ENCODE measurements at regions not wholly inside any gene's neighbourhood (a gene's known extent, or its start where the extent isn't known, plus 50 kb on each side); places are given as distances from the start of the nearest gene placed in this dataset.

DNA sequence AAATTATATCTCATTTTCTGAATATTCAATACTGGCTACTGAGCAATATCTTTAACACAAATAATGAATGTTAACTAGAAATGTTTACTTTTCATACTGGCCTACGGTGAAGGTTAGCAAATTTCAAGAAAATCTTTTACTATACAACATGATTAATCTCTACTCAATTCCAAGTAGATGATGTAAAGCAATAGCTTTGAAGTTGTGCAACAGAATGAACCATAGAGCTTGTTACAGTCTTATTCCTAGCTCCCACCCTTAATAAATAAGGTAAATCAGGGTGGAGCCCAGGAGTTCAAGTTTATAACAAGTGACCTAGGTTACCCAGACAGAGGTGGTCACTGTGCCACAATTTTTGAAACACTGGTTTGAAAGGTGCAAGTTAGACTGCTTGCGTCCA lies 1678.1 kb downstream of the KCNT2 start:
- H3K4me3 ChIP-seq = no peak overlapping the region
- no peaks in the 10 kb centered on the region for H3K9me3 ChIP-seq (ENCODE audit: low read depth)
- H3K9me2 ChIP-seq (replicated peaks; ENCODE audit: insufficient read depth) = no peaks in the 10 kb centered on the region
- 77% methylated on average over 2 of the region's 2 CpGs for WGBS (ENCODE audit: low lambda C conversion rate, missing lambda C conversion rate)
- H3K27me3 ChIP-seq = no peaks in the 10 kb centered on the region
- no peak overlapping the region for H2AFZ ChIP-seq
- no peaks in the 10 kb centered on the region for H3K79me2 ChIP-seq
- no peak overlapping the region for H3K4me2 ChIP-seq
- H3K27ac ChIP-seq = no peak overlapping the region
- TF ChIP-seq EZH2 (IDR thresholded peaks at IDR 0.05; ENCODE audit: borderline replicate concordance) (no peak), EZH2phosphoT487 (IDR thresholded peaks at IDR 0.05; ENCODE audit: low read depth, severe bottlenecking, unreplicated experiment) (no peak)
- TF ChIP-seq, protein P1, sequence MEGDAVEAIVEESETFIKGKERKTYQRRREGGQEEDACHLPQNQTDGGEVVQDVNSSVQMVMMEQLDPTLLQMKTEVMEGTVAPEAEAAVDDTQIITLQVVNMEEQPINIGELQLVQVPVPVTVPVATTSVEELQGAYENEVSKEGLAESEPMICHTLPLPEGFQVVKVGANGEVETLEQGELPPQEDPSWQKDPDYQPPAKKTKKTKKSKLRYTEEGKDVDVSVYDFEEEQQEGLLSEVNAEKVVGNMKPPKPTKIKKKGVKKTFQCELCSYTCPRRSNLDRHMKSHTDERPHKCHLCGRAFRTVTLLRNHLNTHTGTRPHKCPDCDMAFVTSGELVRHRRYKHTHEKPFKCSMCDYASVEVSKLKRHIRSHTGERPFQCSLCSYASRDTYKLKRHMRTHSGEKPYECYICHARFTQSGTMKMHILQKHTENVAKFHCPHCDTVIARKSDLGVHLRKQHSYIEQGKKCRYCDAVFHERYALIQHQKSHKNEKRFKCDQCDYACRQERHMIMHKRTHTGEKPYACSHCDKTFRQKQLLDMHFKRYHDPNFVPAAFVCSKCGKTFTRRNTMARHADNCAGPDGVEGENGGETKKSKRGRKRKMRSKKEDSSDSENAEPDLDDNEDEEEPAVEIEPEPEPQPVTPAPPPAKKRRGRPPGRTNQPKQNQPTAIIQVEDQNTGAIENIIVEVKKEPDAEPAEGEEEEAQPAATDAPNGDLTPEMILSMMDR (IDR thresholded peaks at IDR 0.05; ENCODE audit: poor library complexity) = no peak
- DNase-seq (ENCODE audit: low spot score) = no peak
- H3K36me3 ChIP-seq (replicated peaks; ENCODE audit: insufficient read depth, low read depth) = no peaks in the 10 kb centered on the region
- H4K20me1 ChIP-seq (ENCODE audit: insufficient read depth, poor library complexity, severe bottlenecking) = no peaks in the 10 kb centered on the region
- H3K4me1 ChIP-seq (ENCODE audit: insufficient read depth) = no peaks in the 10 kb centered on the region

DNA sequence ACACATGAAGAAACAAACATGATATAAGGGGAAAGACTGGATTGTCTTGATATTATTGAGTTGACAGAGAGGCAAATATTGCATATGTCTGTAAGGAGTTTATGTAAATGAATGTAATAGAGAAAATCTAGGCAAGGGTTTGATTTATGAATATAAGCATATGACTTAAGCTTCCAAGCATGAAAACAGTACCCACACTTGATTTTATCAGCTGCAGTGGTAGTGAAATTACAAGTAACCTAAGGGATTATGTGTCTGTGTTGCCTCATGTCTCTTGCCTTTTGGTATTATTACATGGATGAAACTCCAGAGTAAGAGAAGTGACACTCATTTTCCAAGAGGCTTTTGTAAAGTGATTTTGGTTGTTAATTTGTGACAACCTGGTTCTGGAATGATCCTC lies 1678.9 kb downstream of the KCNT2 start:
- no peaks in the 10 kb centered on the region for H3K79me2 ChIP-seq

GRCh38 chr1:194919146-194919545 lies 1689.1 kb downstream of the KCNT2 start:
- Histone ChIP-seq H3K4me1 (ENCODE audit: insufficient read depth) (no peaks in the 10 kb centered on the region), H3K79me2 (no peaks in the 10 kb centered on the region), H3K4me2 (no peak overlapping the region), H3K36me3 (replicated peaks; ENCODE audit: insufficient read depth, low read depth) (no peaks in the 10 kb centered on the region), H2AFZ (no peak overlapping the region), H3K9me2 (replicated peaks; ENCODE audit: insufficient read depth) (no peaks in the 10 kb centered on the region), H3K27me3 (no peaks in the 10 kb centered on the region), H4K20me1 (ENCODE audit: insufficient read depth, poor library complexity, severe bottlenecking) (no peaks in the 10 kb centered on the region), H3K27ac (no peak overlapping the region), H3K9me3 (ENCODE audit: low read depth) (no peaks in the 10 kb centered on the region), H3K4me3 (no peak overlapping the region)
- WGBS (ENCODE audit: low lambda C conversion rate, missing lambda C conversion rate) = 80% methylated on average over 5 of the region's 5 CpGs
- TF ChIP-seq, protein P1 (IDR thresholded peaks at IDR 0.05; ENCODE audit: poor library complexity) = no peak
- no peak for TF ChIP-seq EZH2 (IDR thresholded peaks at IDR 0.05; ENCODE audit: borderline replicate concordance)
- no peak for TF ChIP-seq EZH2phosphoT487 (IDR thresholded peaks at IDR 0.05; ENCODE audit: low read depth, severe bottlenecking, unreplicated experiment)
- DNase-seq (ENCODE audit: low spot score) = no peak

More for the DNA sequence above, 1678.9 kb downstream of the KCNT2 start:
- DNase-seq (ENCODE audit: low spot score) = no peak
- Histone ChIP-seq H3K9me2 (replicated peaks; ENCODE audit: insufficient read depth) (no peaks in the 10 kb centered on the region), H3K4me1 (ENCODE audit: insufficient read depth) (no peaks in the 10 kb centered on the region), H3K27ac (no peak overlapping the region), H3K27me3 (no peaks in the 10 kb centered on the region), H2AFZ (no peak overlapping the region), H3K36me3 (replicated peaks; ENCODE audit: insufficient read depth, low read depth) (no peaks in the 10 kb centered on the region), H3K4me2 (no peak overlapping the region), H4K20me1 (ENCODE audit: insufficient read depth, poor library complexity, severe bottlenecking) (no peaks in the 10 kb centered on the region), H3K4me3 (no peak overlapping the region), H3K9me3 (ENCODE audit: low read depth) (no peaks in the 10 kb centered on the region)
- TF ChIP-seq, protein P1 (IDR thresholded peaks at IDR 0.05; ENCODE audit: poor library complexity) = no peak
- TF ChIP-seq EZH2 (IDR thresholded peaks at IDR 0.05; ENCODE audit: borderline replicate concordance) (no peak), EZH2phosphoT487 (IDR thresholded peaks at IDR 0.05; ENCODE audit: low read depth, severe bottlenecking, unreplicated experiment) (no peak)

DNA sequence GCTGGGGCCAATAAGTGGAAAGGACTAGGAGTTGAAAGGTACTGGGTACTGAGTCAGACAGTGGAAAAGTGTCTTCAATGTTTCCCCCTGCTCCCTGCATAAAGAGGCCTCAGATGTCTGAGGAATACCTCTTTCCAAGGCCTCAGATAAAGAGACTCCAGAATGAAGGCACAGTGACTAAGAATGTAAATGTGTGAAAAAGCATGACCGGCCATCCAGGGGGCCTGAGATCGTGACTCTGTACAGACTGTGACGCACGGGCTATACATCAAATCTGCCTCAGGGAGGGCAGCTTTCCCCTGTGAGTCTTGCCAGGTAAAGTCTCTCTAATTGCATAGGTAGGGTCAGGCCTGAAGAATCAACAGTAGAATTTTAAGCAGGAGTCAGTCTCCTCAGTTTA lies 1690.5 kb downstream of the KCNT2 start:
- WGBS (ENCODE audit: low lambda C conversion rate, missing lambda C conversion rate) = 80% methylated on average over 4 of the region's 4 CpGs
- Histone ChIP-seq H3K79me2 (no peaks in the 10 kb centered on the region), H3K4me2 (no peak overlapping the region)

More for the DNA sequence above, 1690.5 kb downstream of the KCNT2 start:
- Histone ChIP-seq H3K4me1 (ENCODE audit: insufficient read depth) (no peaks in the 10 kb centered on the region), H2AFZ (no peak overlapping the region), H4K20me1 (ENCODE audit: insufficient read depth, poor library complexity, severe bottlenecking) (no peaks in the 10 kb centered on the region), H3K27ac (no peak overlapping the region), H3K27me3 (no peaks in the 10 kb centered on the region), H3K36me3 (replicated peaks; ENCODE audit: insufficient read depth, low read depth) (no peaks in the 10 kb centered on the region), H3K9me3 (ENCODE audit: low read depth) (no peaks in the 10 kb centered on the region), H3K9me2 (replicated peaks; ENCODE audit: insufficient read depth) (no peaks in the 10 kb centered on the region), H3K4me3 (no peak overlapping the region)
- TF ChIP-seq EZH2phosphoT487 (IDR thresholded peaks at IDR 0.05; ENCODE audit: low read depth, severe bottlenecking, unreplicated experiment) (no peak), EZH2 (IDR thresholded peaks at IDR 0.05; ENCODE audit: borderline replicate concordance) (no peak)
- TF ChIP-seq, protein P1 (IDR thresholded peaks at IDR 0.05; ENCODE audit: poor library complexity) = no peak
- DNase-seq (ENCODE audit: low spot score) = no peak
